NCI-H345 treated with DMSO at 0.1 percent for 48 hours (cell line): ENCODE measurements at regions not wholly inside any gene's neighbourhood (a gene's known extent, or its start where the extent isn't known, plus 50 kb on each side); places are given as distances from the start of the nearest gene placed in this dataset.

ENCODE experiments used
- DNase-seq: peaks from one replicate; lab custom pipeline; 2025; ENCODE audit not compliant: unreplicated experiment; lab: John Stamatoyannopoulos, UW

DNA sequence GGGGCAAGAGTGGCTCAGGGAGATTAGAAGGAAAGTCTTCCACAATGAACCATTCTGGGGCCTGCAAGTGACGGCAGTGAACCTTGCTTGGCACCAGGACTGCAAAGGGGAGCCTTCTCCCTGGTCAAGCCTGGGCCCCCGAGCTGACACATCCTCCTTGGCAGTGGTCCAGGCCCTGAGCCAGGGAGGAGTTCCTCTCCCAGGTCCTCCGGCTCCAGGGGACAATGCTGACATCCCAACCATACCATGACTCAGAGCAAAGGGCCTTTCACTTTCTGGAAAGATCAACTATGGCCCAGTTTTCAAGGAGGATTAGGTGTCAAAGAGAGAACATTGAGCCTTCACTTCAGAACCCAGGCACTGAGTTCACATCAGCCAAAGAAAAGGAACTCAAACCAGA is 756.5 kb upstream of the TBX3 start:
- no peak for DNase-seq

GRCh38 chr12:115439008-115439601 is 755.1 kb upstream of the TBX3 start:
- no peak for DNase-seq

DNA sequence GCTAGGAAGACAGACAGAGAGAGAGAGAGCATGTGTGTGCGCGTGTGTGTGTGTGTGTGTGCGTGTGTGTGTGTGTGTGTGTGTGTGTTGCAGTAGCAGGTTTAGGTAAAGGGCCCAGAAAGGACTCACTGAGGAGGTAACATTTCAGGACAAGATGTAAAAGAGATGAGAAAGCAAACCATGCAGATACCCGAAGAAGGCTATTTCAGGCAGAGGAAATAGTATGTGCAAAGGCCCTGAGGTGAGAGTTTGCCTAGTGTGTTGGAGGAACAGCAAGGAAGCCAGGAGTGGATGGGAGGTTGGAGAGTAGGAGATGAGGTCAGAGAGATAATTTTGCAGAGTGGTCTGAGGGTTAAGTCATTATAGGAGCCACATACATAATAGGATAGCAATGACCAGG is 754.3 kb upstream of the TBX3 start:
- DNase-seq, result no peak

- no peak for DNase-seq
These were observed 753.1 kb upstream of the TBX3 start for GRCh38 chr12:115437061-115437567.

DNA sequence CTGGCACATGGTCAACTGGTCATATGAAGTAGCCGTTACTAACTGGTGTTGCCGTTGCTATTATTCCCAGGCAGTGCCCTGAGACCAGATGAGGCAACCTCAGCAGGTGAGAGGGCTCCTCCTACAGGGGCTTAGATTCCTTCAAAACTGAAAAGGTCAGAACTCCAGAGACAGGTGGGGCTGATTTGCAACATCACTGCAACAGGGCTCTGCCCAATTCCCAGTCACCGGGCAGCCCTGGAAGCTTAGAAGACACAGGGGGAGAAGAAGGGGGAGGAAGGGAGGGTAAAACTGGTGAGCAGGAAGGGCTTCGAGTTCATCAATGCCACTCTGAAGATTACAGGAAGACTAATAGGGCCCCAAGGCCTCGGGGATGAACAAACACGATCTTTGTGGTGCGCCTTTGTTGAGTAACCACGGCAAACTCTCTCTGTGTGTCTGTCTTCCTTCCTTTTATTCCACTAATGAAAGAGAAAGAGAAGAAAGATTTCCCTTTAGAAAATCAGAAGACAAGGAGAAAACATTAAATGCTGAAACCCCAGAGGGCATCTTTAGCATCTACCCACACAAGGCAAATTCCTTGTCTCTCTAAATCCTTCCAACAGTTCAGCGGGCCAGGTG is 749.1 kb upstream of the TBX3 start:
- DNase-seq, result no peak

DNA sequence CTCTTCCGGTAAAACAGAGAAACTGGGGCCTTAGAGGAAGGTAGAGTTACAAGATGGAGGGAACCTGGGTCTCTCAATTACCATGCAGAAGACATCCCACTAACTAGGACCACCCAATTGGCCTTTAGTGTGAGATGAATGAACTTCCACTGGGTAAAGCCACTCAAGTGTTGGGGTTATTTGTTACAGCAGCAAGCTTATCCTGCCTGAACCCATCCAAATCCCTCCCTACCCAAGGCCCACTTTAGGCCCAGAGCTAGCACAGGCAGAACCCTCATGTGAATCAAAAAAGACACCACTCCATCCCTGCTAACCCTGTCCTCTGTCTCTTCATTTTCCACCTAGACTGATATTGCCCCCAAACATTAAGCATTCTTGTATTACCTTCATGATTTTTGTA is 746.7 kb upstream of the TBX3 start:
- DNase-seq, result no peak

GRCh38 chr12:115426732-115427131 is 742.8 kb upstream of the TBX3 start:
- DNase-seq, result no peak

GRCh38 chr12:115424003-115424402 is 740.0 kb upstream of the TBX3 start:
- DNase-seq, result no peak

GRCh38 chr12:115423546-115423987 is 739.6 kb upstream of the TBX3 start:
- DNase-seq, result no peak

DNA sequence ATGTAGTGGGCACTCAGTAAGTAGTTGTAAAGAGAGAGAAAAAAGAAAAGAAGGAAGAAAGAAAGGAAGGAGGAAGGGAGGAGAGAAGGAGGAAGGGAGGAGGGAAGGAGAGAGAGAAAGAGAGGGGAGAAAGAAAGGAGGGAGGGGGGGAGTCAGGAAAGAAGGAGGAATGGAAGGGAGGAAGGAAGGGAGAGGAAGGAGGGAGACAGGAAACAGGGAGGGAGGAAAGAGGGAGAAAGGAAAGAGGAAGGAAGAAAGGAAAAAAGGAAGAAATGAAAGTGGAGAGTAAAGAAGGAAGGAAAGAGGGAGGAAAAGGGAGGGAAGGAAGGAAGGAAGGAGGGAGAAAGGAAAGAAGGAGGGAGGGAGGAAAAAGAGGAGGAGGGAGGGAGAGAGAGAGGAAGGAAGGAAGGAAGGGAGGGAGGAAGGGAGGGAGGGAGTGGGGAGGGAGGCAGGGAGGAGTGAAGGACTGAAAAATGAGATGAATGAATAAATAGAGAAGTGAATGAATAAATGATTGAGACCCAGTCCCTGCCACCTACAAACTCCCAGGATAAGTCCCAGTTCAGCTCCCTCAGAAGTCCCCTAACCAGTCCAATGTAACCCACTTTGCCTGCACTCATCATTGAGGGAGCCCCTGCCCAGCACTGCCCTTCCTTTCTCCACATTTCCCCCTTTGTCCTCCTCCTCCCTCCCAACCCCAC is 739.0 kb upstream of the TBX3 start:
- no peak for DNase-seq

- no peak for DNase-seq
These were observed 738.1 kb upstream of the TBX3 start for GRCh38 chr12:115421796-115422709.

DNA sequence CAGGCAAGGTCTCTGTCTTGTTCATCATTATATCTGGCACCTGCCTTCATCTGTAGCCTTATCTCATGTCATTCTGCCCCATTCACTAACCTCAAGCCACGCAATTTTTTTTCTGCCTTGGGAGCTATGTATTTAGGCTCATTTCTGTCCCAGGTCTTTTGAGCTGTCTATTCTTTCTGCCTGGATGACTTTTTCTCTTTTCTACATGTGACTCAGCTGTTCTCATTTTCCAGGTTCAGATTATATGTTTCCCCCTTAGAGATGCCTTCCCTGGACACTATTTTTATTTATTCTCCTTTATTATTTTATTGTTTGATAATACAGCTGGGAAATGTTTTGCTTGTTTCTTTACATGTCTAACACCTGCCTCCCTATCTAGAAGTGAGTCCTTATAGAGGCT is 737.4 kb upstream of the TBX3 start:
- no peak for DNase-seq

GRCh38 chr12:115419145-115419646 is 735.2 kb upstream of the TBX3 start:
- DNase-seq, result no peak

GRCh38 chr12:115417610-115418009 is 733.6 kb upstream of the TBX3 start:
- DNase-seq, result no peak

GRCh38 chr12:115416869-115417268 is 732.9 kb upstream of the TBX3 start:
- no peak for DNase-seq

DNA sequence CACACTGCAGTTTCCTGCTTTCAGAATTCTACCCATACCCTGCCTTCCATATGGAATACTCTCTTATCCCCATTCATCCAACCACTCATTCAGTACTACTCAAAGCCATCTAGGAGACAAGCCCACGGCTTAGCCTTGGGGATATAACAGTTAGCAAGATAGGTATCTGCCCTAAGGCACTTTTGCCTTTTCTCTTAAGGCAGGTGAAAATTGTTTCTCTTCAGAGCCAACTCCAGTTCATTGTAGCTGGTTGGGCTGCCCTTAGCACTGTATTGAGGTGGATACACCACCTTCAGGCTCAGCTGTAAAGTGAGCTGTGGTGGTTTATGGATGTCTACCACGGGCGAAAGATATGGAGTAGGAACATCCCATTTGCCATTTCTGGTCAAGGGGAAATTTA is 729.7 kb upstream of the TBX3 start:
- DNase-seq, result no peak

- DNase-seq, result no peak
These were observed 728.9 kb upstream of the TBX3 start for GRCh38 chr12:115412831-115413230.

DNA sequence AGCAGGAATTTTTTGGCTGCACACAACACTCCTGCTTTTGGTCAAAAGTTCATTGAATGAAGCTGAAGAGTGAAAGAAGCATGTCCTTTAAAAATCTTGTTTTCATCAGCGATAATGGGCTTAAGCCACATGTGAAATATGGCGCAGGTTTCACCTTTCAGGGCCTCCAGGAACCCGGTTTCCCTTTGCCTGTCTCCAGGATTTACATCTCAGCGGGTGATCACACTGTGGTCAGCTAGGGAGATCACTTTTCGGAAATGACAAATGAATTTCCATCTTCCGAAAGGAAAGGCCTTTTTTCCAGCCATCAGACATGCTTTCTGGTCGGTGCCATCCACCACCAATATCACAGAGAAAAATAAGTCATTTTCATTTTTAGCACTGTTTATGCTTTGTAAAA is 727.1 kb upstream of the TBX3 start:
- no peak for DNase-seq

- DNase-seq, result no peak
These were observed 724.7 kb upstream of the TBX3 start for GRCh38 chr12:115408642-115409041.

DNA sequence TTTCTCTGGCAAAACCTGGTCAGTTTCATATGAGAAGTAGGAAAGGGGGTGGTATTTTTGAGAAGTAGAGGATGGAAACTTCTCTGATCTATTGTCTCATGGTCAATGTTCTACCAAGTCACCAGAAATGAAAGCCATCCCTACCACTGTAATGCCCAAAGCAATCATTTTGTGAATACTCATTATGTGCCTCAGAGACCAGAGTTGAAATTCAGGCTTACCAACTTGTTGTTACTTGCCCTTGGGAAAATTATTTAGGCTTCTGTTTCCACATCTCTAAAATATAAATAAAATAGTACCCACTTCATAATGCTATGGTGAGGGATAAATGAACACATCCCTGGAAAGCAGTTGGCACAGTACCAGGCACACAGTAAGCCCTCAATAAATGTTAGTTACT is 723.7 kb upstream of the TBX3 start:
- DNase-seq, result peak; percentile 83

GRCh38 chr12:115407036-115407435 is 723.1 kb upstream of the TBX3 start:
- peak; percentile 95 for DNase-seq
